GM23248 (cell line): ENCODE measurements at regions not wholly inside any gene's neighbourhood (a gene's known extent, or its start where the extent isn't known, plus 50 kb on each side); places are given as distances from the start of the nearest gene placed in this dataset.

Experiments
- EZH2 ChIP-seq: fragments of 200-600 bp; sonication (generic); IDR thresholded peaks from 2 replicates; pipeline ENCODE4 v1.6.1; 2018; ENCODE audit warnings: antibody characterized with exemption, mild to moderate bottlenecking; ENCODE audit not compliant: insufficient read depth, poor library complexity, severe bottlenecking
- EZH2phosphoT487 ChIP-seq: fragments of 200-600 bp; sonication (generic); IDR thresholded peaks from 2 replicates; pipeline ENCODE4 v1.6.1; 2018; ENCODE audit warnings: antibody characterized with exemption, moderate library complexity, mild to moderate bottlenecking, low read depth; ENCODE audit not compliant: insufficient read depth

- TF ChIP-seq EZH2phosphoT487 (no peak), EZH2 (no peak)
These were observed 1024.0 kb downstream of the GRIK2 start for GRCh38 chr6:102417368-102417998.
